GM12891 (cell line): ENCODE measurements at regions not wholly inside any gene's neighbourhood (a gene's known extent, or its start where the extent isn't known, plus 50 kb on each side); places are given as distances from the start of the nearest gene placed in this dataset.

Experiments used
- PAX5 ChIP-seq: IDR thresholded peaks from 2 replicates; pipeline ENCODE4 v1.6.1; 2011; ENCODE audit warnings: low read length, moderate library complexity, mild to moderate bottlenecking; ENCODE audit not compliant: insufficient read depth, severe bottlenecking
- POLR2A ChIP-seq: IDR thresholded peaks from 2 replicates; pipeline ENCODE4 v1.6.1; 2011; ENCODE audit warnings: low read depth, low read length, control low read depth
- POLR2AphosphoS5 ChIP-seq: IDR thresholded peaks from 2 replicates; pipeline ENCODE4 v1.6.1; 2011; ENCODE audit warnings: low read depth, low read length, control low read depth
- POU2F2 ChIP-seq: IDR thresholded peaks from 2 replicates; pipeline ENCODE4 v1.6.1; 2011; ENCODE audit warnings: low read depth, mild to moderate bottlenecking, control low read depth, low read length, moderate library complexity
- SPI1 ChIP-seq: IDR thresholded peaks from 2 replicates; pipeline ENCODE4 v1.6.1; 2011; ENCODE audit warnings: low read depth, low read length, control low read depth
- TAF1 ChIP-seq: IDR thresholded peaks from 2 replicates; pipeline ENCODE4 v1.6.1; 2011; ENCODE audit warnings: low read depth, low read length, control low read depth

GRCh38 chr18:63057707-63058106 lies 261.9 kb downstream of the BCL2 start:
- no peak for TF ChIP-seq POLR2AphosphoS5
- TF ChIP-seq POLR2A = no peak
- no peak for TF ChIP-seq POU2F2
- TF ChIP-seq TAF1 = no peak
- no peak for TF ChIP-seq SPI1
- no peak for TF ChIP-seq PAX5
